ACHN (cell line): ENCODE measurements at regions not wholly inside any gene's neighbourhood (a gene's known extent, or its start where the extent isn't known, plus 50 kb on each side); places are given as distances from the start of the nearest gene placed in this dataset.

Source experiments
- DNase-seq: peaks from one replicate; pipeline ENCODE4 v3.0.0-alpha.2; 2015
- in situ Hi-C: cut with HindIII; loops from 2 replicates; pipeline ENCODE4 v1.10.0; 2017; ENCODE audit warnings: low sequenced_read_pairs, low pct_ligation_motif_present, low pct_unique_long_range_greater_than_20kb

GRCh38 chr2:48124592-48124991, 189.9 kb upstream of the FOXN2 start:
- no peak for DNase-seq
- in situ Hi-C loops = no loop called here

- no peak for DNase-seq
- in situ Hi-C loops = no loop called here
Observed at GRCh38 chr2:48126162-48126561, 188.3 kb upstream of the FOXN2 start.

- in situ Hi-C loops = no loop called here
- no peak for DNase-seq
Observed at GRCh38 chr2:48127612-48128191, 186.8 kb upstream of the FOXN2 start.

GRCh38 chr2:48129293-48129950, 185.1 kb upstream of the FOXN2 start:
- in situ Hi-C loops = no loop called here

GRCh38 chr2:48131539-48132270, 182.8 kb upstream of the FOXN2 start:
- DNase-seq = no peak
- in situ Hi-C loops = no loop called here

More at GRCh38 chr2:48129293-48129950, 185.1 kb upstream of the FOXN2 start:
- DNase-seq = no peak

- no peak for DNase-seq
- in situ Hi-C loops = no loop called here
Observed at GRCh38 chr2:48132271-48132625, 182.2 kb upstream of the FOXN2 start.

- no peak for DNase-seq
- in situ Hi-C loops = no loop called here
Observed at GRCh38 chr2:48134704-48135103, 179.8 kb upstream of the FOXN2 start.

- no peak for DNase-seq
- in situ Hi-C loops = no loop called here
Observed at GRCh38 chr2:48135797-48136196, 178.7 kb upstream of the FOXN2 start.

- no peak for DNase-seq
- in situ Hi-C loops = no loop called here
Observed at GRCh38 chr2:48137829-48138228, 176.7 kb upstream of the FOXN2 start.

- no peak for DNase-seq
- in situ Hi-C loops = no loop called here
Observed at GRCh38 chr2:48138898-48139297, 175.6 kb upstream of the FOXN2 start.

- in situ Hi-C loops = no loop called here
- DNase-seq = no peak
Observed at GRCh38 chr2:48140586-48140985, 173.9 kb upstream of the FOXN2 start.

GRCh38 chr2:48144777-48145176, 169.7 kb upstream of the FOXN2 start:
- in situ Hi-C loops = no loop called here
- DNase-seq = no peak

- DNase-seq = no peak
- in situ Hi-C loops = no loop called here
Observed at GRCh38 chr2:48145845-48146452, 168.5 kb upstream of the FOXN2 start.

- no peak for DNase-seq
- in situ Hi-C loops = no loop called here
Observed at GRCh38 chr2:48146552-48146951, 167.9 kb upstream of the FOXN2 start.

- in situ Hi-C loops = no loop called here
- DNase-seq = no peak
Observed at GRCh38 chr2:48147719-48148118, 166.8 kb upstream of the FOXN2 start.

GRCh38 chr2:48148841-48149430, 165.5 kb upstream of the FOXN2 start:
- in situ Hi-C loops = no loop called here
- DNase-seq = no peak

GRCh38 chr2:48157150-48157549, 157.3 kb upstream of the FOXN2 start:
- in situ Hi-C loops = no loop called here

GRCh38 chr2:48161628-48162027, 152.9 kb upstream of the FOXN2 start:
- no peak for DNase-seq

More at GRCh38 chr2:48157150-48157549, 157.3 kb upstream of the FOXN2 start:
- no peak for DNase-seq

GRCh38 chr2:48162742-48163141, 151.7 kb upstream of the FOXN2 start:
- DNase-seq = no peak
- in situ Hi-C loops = no loop called here

More at GRCh38 chr2:48161628-48162027, 152.9 kb upstream of the FOXN2 start:
- in situ Hi-C loops = no loop called here
